BE2C (cell line): ENCODE measurements at regions not wholly inside any gene's neighbourhood (a gene's known extent, or its start where the extent isn't known, plus 50 kb on each side); places are given as distances from the start of the nearest gene placed in this dataset.

Source experiments
- DNase-seq: peaks from one replicate; pipeline ENCODE4 v3.0.0-alpha.2; 2020
- H3K27me3 ChIP-seq: fragments of 250-450 bp; sonication (Bioruptor Pico); 2 replicates; pipeline ENCODE4 v1.5.1; 2020; ENCODE audit warnings: mild to moderate bottlenecking
- H3K36me3 ChIP-seq: fragments of 250-450 bp; sonication (Bioruptor Pico); 2 replicates; pipeline ENCODE4 v1.5.1; 2020; ENCODE audit warnings: mild to moderate bottlenecking
- H3K4me1 ChIP-seq: fragments of 250-450 bp; sonication (Bioruptor Pico); 2 replicates; pipeline ENCODE4 v1.5.1; 2020
- H3K4me3 ChIP-seq: 2 replicates; pipeline ENCODE4 v1.5.1; 2011; ENCODE audit warnings: low read depth, low read length
- H3K9me3 ChIP-seq: fragments of 250-450 bp; sonication (Bioruptor Pico); 2 replicates; pipeline ENCODE4 v1.5.1; 2020
- TF ChIP-seq, protein P1 (sequence below): IDR thresholded peaks from 2 replicates; pipeline ENCODE4 v1.5.1; 2012; ENCODE audit warnings: mild to moderate bottlenecking, low read depth, low read length

- H3K9me3 ChIP-seq, result peaks cover 4% of the 10 kb centered on the region; the same call in 1 of the 2 replicates
Observed at GRCh38 chr2:9710311-9710710, 79.5 kb upstream of the YWHAQ start.

GRCh38 chr2:9712263-9712662, 81.5 kb upstream of the YWHAQ start:
- Histone ChIP-seq H3K4me1 (no peaks in the 10 kb centered on the region; the same call in 1 of the 2 replicates), H3K9me3 (peaks cover 4% of the 10 kb centered on the region; the same call in 1 of the 2 replicates), H3K36me3 (no peaks in the 10 kb centered on the region), H3K4me3 (no peak overlapping the region), H3K27me3 (no peaks in the 10 kb centered on the region)
- DNase-seq, result no peak
- TF ChIP-seq, protein P1, sequence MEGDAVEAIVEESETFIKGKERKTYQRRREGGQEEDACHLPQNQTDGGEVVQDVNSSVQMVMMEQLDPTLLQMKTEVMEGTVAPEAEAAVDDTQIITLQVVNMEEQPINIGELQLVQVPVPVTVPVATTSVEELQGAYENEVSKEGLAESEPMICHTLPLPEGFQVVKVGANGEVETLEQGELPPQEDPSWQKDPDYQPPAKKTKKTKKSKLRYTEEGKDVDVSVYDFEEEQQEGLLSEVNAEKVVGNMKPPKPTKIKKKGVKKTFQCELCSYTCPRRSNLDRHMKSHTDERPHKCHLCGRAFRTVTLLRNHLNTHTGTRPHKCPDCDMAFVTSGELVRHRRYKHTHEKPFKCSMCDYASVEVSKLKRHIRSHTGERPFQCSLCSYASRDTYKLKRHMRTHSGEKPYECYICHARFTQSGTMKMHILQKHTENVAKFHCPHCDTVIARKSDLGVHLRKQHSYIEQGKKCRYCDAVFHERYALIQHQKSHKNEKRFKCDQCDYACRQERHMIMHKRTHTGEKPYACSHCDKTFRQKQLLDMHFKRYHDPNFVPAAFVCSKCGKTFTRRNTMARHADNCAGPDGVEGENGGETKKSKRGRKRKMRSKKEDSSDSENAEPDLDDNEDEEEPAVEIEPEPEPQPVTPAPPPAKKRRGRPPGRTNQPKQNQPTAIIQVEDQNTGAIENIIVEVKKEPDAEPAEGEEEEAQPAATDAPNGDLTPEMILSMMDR, result no peak

More at GRCh38 chr2:9710311-9710710, 79.5 kb upstream of the YWHAQ start:
- no peaks in the 10 kb centered on the region for H3K36me3 ChIP-seq
- TF ChIP-seq, protein P1, result no peak
- H3K4me3 ChIP-seq, result no peak overlapping the region
- H3K4me1 ChIP-seq, result no peaks in the 10 kb centered on the region; the same call in 1 of the 2 replicates
- DNase-seq, result no peak
- no peaks in the 10 kb centered on the region for H3K27me3 ChIP-seq

- Histone ChIP-seq H3K9me3 (no peaks in the 10 kb centered on the region), H3K4me1 (no peaks in the 10 kb centered on the region; the same call in 1 of the 2 replicates), H3K36me3 (no peaks in the 10 kb centered on the region), H3K4me3 (no peak overlapping the region), H3K27me3 (no peaks in the 10 kb centered on the region)
- peak; percentile 38 for DNase-seq
- TF ChIP-seq, protein P1, result no peak
Observed at GRCh38 chr2:9714630-9715214, 83.9 kb upstream of the YWHAQ start.

- TF ChIP-seq, protein P1, result no peak
- Histone ChIP-seq H3K27me3 (no peaks in the 10 kb centered on the region), H3K4me3 (no peak overlapping the region), H3K9me3 (no peaks in the 10 kb centered on the region), H3K4me1 (no peaks in the 10 kb centered on the region; the same call in 1 of the 2 replicates), H3K36me3 (no peaks in the 10 kb centered on the region)
- DNase-seq, result no peak
Observed at GRCh38 chr2:9715238-9715637, 84.4 kb upstream of the YWHAQ start.

DNA sequence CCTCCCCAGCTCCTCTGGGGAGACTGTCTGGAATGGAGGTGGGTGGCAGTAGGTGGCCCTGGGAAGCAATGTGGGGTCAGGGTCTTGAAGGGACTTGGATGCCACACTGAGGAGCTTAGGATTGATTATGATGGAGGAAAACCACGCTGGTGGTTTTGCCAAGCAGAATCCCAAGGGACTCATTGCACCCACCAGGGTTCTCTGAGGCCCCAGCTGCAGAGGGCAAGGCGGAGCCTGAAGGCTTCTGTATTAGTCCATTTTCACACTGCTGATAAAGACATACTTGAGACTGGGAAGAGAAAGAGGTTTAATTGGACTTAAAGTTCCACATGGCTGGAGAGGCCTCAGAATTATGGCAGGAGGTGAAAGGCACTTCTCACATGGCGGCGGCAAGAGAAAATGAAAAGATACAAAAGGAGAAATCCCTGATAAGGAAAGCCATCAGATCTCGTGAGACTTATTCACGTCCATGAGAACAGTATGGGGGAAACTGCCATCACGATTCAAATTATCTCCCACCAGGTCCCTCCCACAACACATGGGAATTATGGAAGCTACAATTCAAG, 87.2 kb upstream of the YWHAQ start:
- Histone ChIP-seq H3K9me3 (no peaks in the 10 kb centered on the region), H3K4me1 (no peaks in the 10 kb centered on the region; the same call in none of the 2 replicates), H3K4me3 (no peak overlapping the region), H3K36me3 (no peaks in the 10 kb centered on the region), H3K27me3 (no peaks in the 10 kb centered on the region)
- TF ChIP-seq, protein P1, result no peak
- no peak for DNase-seq

DNA sequence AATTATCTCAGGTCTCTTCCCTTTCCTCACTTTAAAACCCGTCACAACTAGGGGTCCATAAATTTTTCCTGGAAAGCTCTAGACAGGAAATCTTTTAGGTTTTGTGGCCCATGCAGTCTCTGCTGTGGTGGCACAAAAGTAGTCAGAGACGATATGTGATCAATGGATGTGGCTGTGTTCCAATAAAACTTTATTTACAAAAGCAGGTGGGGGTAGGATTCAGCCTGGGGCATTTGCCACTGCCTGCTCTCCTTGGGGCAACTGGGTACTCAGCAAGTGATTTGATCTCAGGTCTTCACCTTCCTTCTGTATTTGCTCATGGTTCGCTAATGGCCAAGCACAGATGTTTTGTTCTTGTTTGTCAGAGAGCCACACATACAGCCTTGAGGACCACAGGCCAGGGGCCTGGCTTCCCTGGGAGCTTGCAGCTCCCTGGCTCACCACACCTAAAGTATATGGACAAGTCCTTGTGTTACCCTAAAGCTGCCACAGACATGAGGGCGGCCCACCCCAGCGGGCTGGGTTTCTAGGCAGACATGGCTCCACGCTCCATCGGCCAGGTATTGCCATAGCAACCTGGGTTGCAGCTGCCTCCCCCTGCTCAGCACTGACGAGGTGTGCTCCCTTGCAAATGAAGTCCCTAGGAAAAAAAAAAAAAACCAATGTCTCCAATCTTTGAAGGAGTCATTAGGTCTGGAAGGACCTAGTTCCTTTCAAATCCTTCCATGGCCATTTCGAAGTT, 89.7 kb upstream of the YWHAQ start:
- no peak for DNase-seq
- H3K27me3 ChIP-seq, result no peaks in the 10 kb centered on the region
- no peak overlapping the region for H3K4me3 ChIP-seq
- TF ChIP-seq, protein P1, result no peak
- no peaks in the 10 kb centered on the region; the same call in 1 of the 2 replicates for H3K4me1 ChIP-seq
- no peaks in the 10 kb centered on the region for H3K36me3 ChIP-seq
- H3K9me3 ChIP-seq, result no peaks in the 10 kb centered on the region
